ENCODE measurements at regions not wholly inside any gene's neighbourhood (a gene's known extent, or its start where the extent isn't known, plus 50 kb on each side); places are given as distances from the start of the nearest gene placed in this dataset.

DNA sequence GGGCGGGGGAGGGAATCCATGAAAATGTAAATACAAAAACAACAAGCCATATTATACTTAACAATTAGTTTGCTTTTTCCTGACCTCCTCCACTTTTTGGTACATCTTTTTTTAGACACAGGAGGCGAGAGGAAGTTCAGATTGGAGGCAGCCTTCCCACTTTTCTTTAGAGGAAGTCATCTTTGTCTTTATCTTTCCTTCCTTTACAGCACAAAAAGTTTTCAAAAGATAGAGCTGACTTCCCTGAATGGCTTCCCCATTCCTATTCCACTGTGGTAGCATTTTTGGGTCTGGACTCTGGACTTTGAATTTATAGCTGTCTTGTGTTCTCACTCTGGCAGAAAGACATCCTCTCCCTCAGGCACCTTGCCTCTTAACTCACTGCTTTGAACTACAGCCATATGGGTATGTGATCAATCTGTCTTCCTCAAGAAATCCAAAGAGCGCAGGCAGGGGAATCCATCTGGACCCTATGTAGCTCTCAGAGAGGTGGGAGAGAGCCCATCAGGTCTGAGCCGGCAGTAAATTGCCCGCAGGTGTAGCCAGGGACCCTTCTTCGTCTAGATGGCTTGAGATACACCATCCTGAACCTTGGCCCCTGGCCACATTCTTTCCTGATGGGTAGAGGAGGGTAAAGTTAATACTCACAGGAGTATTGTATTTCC is 101.9 kb downstream of the AQP4 start:
- no peak for TF ChIP-seq PATZ1 (CRISPR knock-in tag; IDR thresholded peaks at IDR 0.05; ENCODE audit: borderline replicate concordance)
- TF ChIP-seq ZFP3 (CRISPR knock-in tag; IDR thresholded peaks at IDR 0.05): no peak
- no peak for TF ChIP-seq ZNF8 (CRISPR knock-in tag; IDR thresholded peaks at IDR 0.05)
